Lower lobe of right lung (tissue), 2 donors: ENCODE measurements at regions not wholly inside any gene's neighbourhood (a gene's known extent, or its start where the extent isn't known, plus 50 kb on each side); places are given as distances from the start of the nearest gene placed in this dataset.

ENCODE experiments used
- ATAC-seq, 2 donors: fragments of 200-7000 bp; cut with Tn5 transposase; one replicate each; pipeline ENCODE4 v1.9.1; 2020 to 2022; ENCODE audit warnings: mild to moderate bottlenecking in 2 of 2, moderate library complexity in 2 of 2
- DNase-seq: peaks from one replicate; pipeline ENCODE4 v3.0.0-alpha.2; 2020
- H3K27ac ChIP-seq: fragments of 200-600 bp; one replicate; pipeline ENCODE4 v1.8.0; 2022
- H3K27me3 ChIP-seq: fragments of 200-600 bp; one replicate; pipeline ENCODE4 v1.8.0; 2022; ENCODE audit warnings: low read depth
- H3K36me3 ChIP-seq: fragments of 200-600 bp; one replicate; pipeline ENCODE4 v1.8.0; 2022; ENCODE audit warnings: mild to moderate bottlenecking
- H3K4me1 ChIP-seq: fragments of 200-600 bp; one replicate; pipeline ENCODE4 v1.8.0; 2022
- H3K4me3 ChIP-seq: fragments of 200-600 bp; one replicate; pipeline ENCODE4 v1.8.0; 2022; ENCODE audit warnings: mild to moderate bottlenecking
- H3K9me3 ChIP-seq: fragments of 200-600 bp; one replicate; pipeline ENCODE4 v1.8.0; 2022
- CTCF ChIP-seq: fragments of 200-600 bp; IDR thresholded peaks from one replicate; pipeline ENCODE4 v1.8.0; 2022; ENCODE audit warnings: antibody characterized with exemption, mild to moderate bottlenecking
- intact Hi-C: fragments of 100-400 bp; cut with DNase I; formaldehyde crosslinking; loops from one replicate; pipeline ENCODE4 v1.11.0; 2022
- donor health status: DM: no; HTN: yes; CAD: no; lungs with severe emphysema.

DNA sequence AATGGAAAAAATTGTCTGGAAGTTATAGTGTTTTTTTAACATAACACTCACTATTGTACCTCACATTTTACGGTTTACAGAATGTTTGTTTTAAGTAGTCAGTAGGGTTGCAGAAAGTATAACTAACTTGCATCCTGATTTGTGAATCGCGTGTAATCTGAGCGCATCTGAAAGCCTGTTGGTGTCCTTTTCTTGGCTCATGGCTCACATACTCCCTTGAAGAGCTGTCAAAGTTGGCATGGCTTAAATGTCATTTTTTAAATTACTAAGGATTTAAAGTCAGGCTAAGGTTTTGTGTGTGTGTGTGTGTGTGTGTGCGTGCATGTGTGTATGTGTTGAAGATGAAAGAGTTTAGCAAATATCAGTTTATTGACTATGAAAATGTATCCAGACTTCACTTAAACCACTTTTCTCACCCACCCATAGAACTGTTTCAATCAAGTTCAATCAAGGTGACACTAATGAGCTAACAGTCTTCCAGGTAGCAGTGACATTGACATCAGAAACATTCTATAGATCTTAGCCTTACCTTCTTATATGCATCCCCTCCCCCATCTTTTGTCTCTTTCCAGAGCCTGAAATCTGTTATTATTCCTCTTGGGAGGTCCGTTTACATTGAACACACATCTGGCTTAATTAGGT, 480.4 kb upstream of the SGCG start:
- intact Hi-C loops: no loop called here
- ATAC-seq (no peak), DNase-seq (no peak)
- Histone ChIP-seq H3K4me1 (no peaks in the 10 kb centered on the region), H3K9me3 (no peaks in the 10 kb centered on the region), H3K27ac (no peak overlapping the region), H3K4me3 (no peak overlapping the region), H3K36me3 (no peaks in the 10 kb centered on the region), H3K27me3 (no peaks in the 10 kb centered on the region)
- no peak for TF ChIP-seq CTCF

DNA sequence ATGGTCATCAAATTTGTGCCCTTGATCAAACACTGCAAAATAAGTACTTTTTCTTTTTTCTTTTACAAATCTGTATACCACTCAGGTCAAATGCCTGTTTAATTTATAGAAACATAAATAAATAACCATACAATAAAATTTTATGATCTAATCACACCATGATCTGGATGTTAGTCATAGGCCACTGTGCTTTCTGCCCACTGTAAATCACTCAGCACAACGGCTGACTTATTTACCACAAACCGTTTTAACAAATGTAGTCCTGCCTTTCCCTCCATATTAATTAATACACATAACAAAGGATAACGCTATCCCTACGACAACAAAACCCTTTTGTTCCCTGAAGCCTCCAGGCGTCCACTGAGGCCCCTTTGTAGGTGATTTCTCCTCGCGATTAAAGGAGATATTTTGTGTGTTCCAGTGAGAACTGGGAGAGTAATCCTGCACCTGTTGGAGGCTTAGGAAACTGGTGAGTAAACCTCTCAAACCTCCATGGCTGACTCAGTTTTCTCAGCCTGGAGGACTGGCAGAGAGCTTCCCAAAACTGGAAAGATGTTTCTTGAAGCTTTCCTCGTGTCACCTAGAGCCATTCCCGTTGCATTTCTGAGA, 477.1 kb upstream of the SGCG start:
- no peak for ATAC-seq
- intact Hi-C loops: no loop called here

GRCh38 chr13:22707946-22708345, 472.8 kb upstream of the SGCG start:
- intact Hi-C loops: no loop called here
- H3K27ac ChIP-seq: no peak overlapping the region
- no peak for DNase-seq

More for the DNA sequence above, 477.1 kb upstream of the SGCG start:
- Histone ChIP-seq H3K4me3 (no peak overlapping the region), H3K36me3 (no peaks in the 10 kb centered on the region), H3K4me1 (no peaks in the 10 kb centered on the region), H3K27me3 (no peaks in the 10 kb centered on the region), H3K27ac (no peak overlapping the region), H3K9me3 (no peaks in the 10 kb centered on the region)
- TF ChIP-seq CTCF: no peak
- no peak for DNase-seq

DNA sequence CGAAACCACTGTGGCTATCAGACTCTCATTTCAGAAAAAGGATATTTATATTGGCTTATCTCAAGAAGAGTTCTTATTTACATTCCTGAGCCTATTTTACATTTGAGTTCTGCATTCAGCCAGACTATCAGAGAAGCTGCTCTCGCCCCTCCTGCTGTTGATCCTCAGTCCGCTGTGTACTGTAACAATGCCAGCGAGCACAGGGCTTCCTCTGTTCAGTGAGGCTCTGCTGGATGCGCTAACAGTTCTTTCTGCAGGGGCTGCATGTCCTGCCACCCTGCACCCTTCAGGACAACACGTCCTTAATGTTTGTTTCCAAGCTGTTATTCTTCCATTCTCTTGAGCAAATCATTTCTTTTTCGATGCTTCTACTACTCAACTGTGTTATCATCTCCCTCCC, 463.7 kb upstream of the SGCG start:
- ATAC-seq: peak in 1 of 2 donors; percentile 19
- Histone ChIP-seq H3K27me3 (no peaks in the 10 kb centered on the region), H3K36me3 (no peaks in the 10 kb centered on the region), H3K4me1 (no peaks in the 10 kb centered on the region), H3K9me3 (no peaks in the 10 kb centered on the region), H3K27ac (no peak overlapping the region), H3K4me3 (no peak overlapping the region)
- intact Hi-C loops: no loop called here
- no peak for DNase-seq
- TF ChIP-seq CTCF: no peak

More at GRCh38 chr13:22707946-22708345, 472.8 kb upstream of the SGCG start:
- ATAC-seq: no peak
- TF ChIP-seq CTCF: no peak
- Histone ChIP-seq H3K27me3 (no peaks in the 10 kb centered on the region), H3K9me3 (no peaks in the 10 kb centered on the region), H3K4me3 (no peak overlapping the region), H3K4me1 (no peaks in the 10 kb centered on the region), H3K36me3 (no peaks in the 10 kb centered on the region)

GRCh38 chr13:22726726-22727125, 454.1 kb upstream of the SGCG start:
- no peaks in the 10 kb centered on the region for H3K9me3 ChIP-seq
- H3K27ac ChIP-seq: no peak overlapping the region
- ATAC-seq: no peak
- no peaks in the 10 kb centered on the region for H3K27me3 ChIP-seq
- H3K4me1 ChIP-seq: no peaks in the 10 kb centered on the region
- no peak overlapping the region for H3K4me3 ChIP-seq
- no peaks in the 10 kb centered on the region for H3K36me3 ChIP-seq
- TF ChIP-seq CTCF: no peak
- DNase-seq: no peak
- intact Hi-C loops: no loop called here
